ENCODE measurements at regions not wholly inside any gene's neighbourhood (a gene's known extent, or its start where the extent isn't known, plus 50 kb on each side); places are given as distances from the start of the nearest gene placed in this dataset.
"Not testable (repeated sequence)": the region's sequence is repeated elsewhere in the genome, so short reads cannot be mapped to it uniquely, and the experiment has no call there.

DNA sequence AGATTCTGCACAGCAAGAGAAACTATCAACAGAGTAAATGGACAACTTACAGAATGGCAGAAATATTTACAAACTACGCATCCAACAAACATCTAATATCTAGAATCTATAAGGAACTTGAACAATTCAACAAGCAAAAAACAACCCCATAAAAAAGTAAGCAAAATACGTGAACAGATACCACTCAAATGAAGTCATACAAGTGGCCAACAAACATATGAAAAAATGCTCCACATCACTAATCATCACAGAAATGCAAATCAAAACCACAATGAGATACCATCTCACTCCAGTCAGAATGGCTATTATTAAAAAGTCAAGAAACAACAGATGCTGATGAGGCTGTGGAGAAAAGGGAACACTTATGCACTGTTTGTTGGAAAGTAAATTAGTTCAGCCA is 540.3 kb upstream of the DPPA4 start:
- TF ChIP-seq, protein P1, sequence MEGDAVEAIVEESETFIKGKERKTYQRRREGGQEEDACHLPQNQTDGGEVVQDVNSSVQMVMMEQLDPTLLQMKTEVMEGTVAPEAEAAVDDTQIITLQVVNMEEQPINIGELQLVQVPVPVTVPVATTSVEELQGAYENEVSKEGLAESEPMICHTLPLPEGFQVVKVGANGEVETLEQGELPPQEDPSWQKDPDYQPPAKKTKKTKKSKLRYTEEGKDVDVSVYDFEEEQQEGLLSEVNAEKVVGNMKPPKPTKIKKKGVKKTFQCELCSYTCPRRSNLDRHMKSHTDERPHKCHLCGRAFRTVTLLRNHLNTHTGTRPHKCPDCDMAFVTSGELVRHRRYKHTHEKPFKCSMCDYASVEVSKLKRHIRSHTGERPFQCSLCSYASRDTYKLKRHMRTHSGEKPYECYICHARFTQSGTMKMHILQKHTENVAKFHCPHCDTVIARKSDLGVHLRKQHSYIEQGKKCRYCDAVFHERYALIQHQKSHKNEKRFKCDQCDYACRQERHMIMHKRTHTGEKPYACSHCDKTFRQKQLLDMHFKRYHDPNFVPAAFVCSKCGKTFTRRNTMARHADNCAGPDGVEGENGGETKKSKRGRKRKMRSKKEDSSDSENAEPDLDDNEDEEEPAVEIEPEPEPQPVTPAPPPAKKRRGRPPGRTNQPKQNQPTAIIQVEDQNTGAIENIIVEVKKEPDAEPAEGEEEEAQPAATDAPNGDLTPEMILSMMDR (IDR thresholded peaks at IDR 0.05; ENCODE audit: insufficient read depth, low read length) = not testable (repeated sequence)
- TF ChIP-seq, protein P2, sequence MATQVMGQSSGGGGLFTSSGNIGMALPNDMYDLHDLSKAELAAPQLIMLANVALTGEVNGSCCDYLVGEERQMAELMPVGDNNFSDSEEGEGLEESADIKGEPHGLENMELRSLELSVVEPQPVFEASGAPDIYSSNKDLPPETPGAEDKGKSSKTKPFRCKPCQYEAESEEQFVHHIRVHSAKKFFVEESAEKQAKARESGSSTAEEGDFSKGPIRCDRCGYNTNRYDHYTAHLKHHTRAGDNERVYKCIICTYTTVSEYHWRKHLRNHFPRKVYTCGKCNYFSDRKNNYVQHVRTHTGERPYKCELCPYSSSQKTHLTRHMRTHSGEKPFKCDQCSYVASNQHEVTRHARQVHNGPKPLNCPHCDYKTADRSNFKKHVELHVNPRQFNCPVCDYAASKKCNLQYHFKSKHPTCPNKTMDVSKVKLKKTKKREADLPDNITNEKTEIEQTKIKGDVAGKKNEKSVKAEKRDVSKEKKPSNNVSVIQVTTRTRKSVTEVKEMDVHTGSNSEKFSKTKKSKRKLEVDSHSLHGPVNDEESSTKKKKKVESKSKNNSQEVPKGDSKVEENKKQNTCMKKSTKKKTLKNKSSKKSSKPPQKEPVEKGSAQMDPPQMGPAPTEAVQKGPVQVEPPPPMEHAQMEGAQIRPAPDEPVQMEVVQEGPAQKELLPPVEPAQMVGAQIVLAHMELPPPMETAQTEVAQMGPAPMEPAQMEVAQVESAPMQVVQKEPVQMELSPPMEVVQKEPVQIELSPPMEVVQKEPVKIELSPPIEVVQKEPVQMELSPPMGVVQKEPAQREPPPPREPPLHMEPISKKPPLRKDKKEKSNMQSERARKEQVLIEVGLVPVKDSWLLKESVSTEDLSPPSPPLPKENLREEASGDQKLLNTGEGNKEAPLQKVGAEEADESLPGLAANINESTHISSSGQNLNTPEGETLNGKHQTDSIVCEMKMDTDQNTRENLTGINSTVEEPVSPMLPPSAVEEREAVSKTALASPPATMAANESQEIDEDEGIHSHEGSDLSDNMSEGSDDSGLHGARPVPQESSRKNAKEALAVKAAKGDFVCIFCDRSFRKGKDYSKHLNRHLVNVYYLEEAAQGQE (IDR thresholded peaks at IDR 0.05; ENCODE audit: insufficient replicate concordance, low read depth) = not testable (repeated sequence)
- TF ChIP-seq POLR2AphosphoS5 (IDR thresholded peaks at IDR 0.05; ENCODE audit: low read depth) = not testable (repeated sequence)
